Mesenchymal stem cell (in vitro differentiated cells and primary cell): ENCODE measurements at regions not wholly inside any gene's neighbourhood (a gene's known extent, or its start where the extent isn't known, plus 50 kb on each side); places are given as distances from the start of the nearest gene placed in this dataset.

ENCODE experiments used
- DNase-seq: peaks from one replicate; pipeline ENCODE4 v3.0.0-alpha.2; 2013
- H2AFZ ChIP-seq: one replicate; pipeline ENCODE4 v1.6.1; 2013; ENCODE audit warnings: low read depth, mild to moderate bottlenecking, control low read depth, inconsistent platforms, low read length, moderate library complexity
- H2AK5ac ChIP-seq: 2 replicates; pipeline ENCODE4 v1.6.1; 2013; ENCODE audit warnings: low read length, moderate library complexity, mild to moderate bottlenecking, inconsistent platforms; ENCODE audit not compliant: severe bottlenecking
- H2BK120ac ChIP-seq: one replicate; pipeline ENCODE4 v1.6.1; 2013; ENCODE audit warnings: low read depth, mild to moderate bottlenecking, inconsistent platforms, low read length, moderate library complexity
- H2BK12ac ChIP-seq, 2 experiments: one replicate each; pipeline ENCODE4 v1.6.1; 2013; ENCODE audit warnings: inconsistent platforms in 2 of 2, low read length in 2 of 2, mild to moderate bottlenecking in 2 of 2, moderate library complexity in 2 of 2, control low read depth in 1 of 2
- H2BK15ac ChIP-seq: one replicate; pipeline ENCODE4 v1.6.1; 2013; ENCODE audit warnings: mild to moderate bottlenecking, low read depth, inconsistent platforms; ENCODE audit not compliant: poor library complexity, severe bottlenecking
- H2BK5ac ChIP-seq: 2 replicates; pipeline ENCODE4 v1.6.1; 2013; ENCODE audit warnings: low read depth, mild to moderate bottlenecking, low read length, control low read depth, inconsistent platforms; ENCODE audit not compliant: poor library complexity, severe bottlenecking
- H3K14ac ChIP-seq, 2 experiments: one replicate each; pipeline ENCODE4 v1.6.1; 2013; ENCODE audit warnings: inconsistent platforms in 2 of 2, low read length in 2 of 2, control low read depth in 1 of 2, mild to moderate bottlenecking in 1 of 2, moderate library complexity in 1 of 2
- H3K18ac ChIP-seq, 2 experiments: one replicate each; pipeline ENCODE4 v1.6.1; 2013; ENCODE audit warnings: inconsistent platforms in 2 of 2, low read length in 2 of 2, control low read depth in 1 of 2, low read depth in 1 of 2, mild to moderate bottlenecking in 1 of 2
- H3K23ac ChIP-seq, 2 experiments: one replicate each; pipeline ENCODE4 v1.6.1; 2013; ENCODE audit warnings: inconsistent platforms in 2 of 2, low read length in 2 of 2, mild to moderate bottlenecking in 2 of 2, moderate library complexity in 2 of 2, control low read depth in 1 of 2
- H3K27ac ChIP-seq: 2 replicates; pipeline ENCODE4 v1.5.1; 2013; ENCODE audit warnings: mild to moderate bottlenecking, moderate library complexity, low read length, control low read depth, inconsistent platforms; ENCODE audit not compliant: poor library complexity, severe bottlenecking
- H3K27me3 ChIP-seq, 2 experiments: 2 replicates each; pipeline versions ENCODE4 v1.6.1 to v1.7.0; 2013; ENCODE audit warnings: low read length in 2 of 2, mild to moderate bottlenecking in 2 of 2, moderate library complexity in 2 of 2, control low read depth in 1 of 2, inconsistent platforms in 1 of 2; ENCODE audit not compliant: control insufficient read depth in 1 of 2, insufficient read depth in 1 of 2
- H3K36me3 ChIP-seq, 2 experiments: 2 replicates each; pipeline versions ENCODE4 v1.6.1 to v1.7.0; 2013; ENCODE audit warnings: low read length in 2 of 2, control low read depth in 1 of 2, inconsistent platforms in 1 of 2, low read depth in 1 of 2, mild to moderate bottlenecking in 1 of 2; ENCODE audit not compliant: insufficient read depth in 2 of 2, control insufficient read depth in 1 of 2
- H3K4ac ChIP-seq, 2 experiments: one replicate each; pipeline ENCODE4 v1.6.1; 2013; ENCODE audit warnings: inconsistent platforms in 2 of 2, low read length in 2 of 2, mild to moderate bottlenecking in 2 of 2, moderate library complexity in 2 of 2, control low read depth in 1 of 2, low read depth in 1 of 2
- H3K4me1 ChIP-seq: 2 replicates; pipeline ENCODE4 v1.6.1; 2013; ENCODE audit warnings: low read depth, low read length, control low read depth; ENCODE audit not compliant: control insufficient read depth, insufficient read depth
- H3K4me2 ChIP-seq: 2 replicates; pipeline ENCODE4 v1.6.1; 2013; ENCODE audit warnings: low read length, mild to moderate bottlenecking, inconsistent platforms; ENCODE audit not compliant: poor library complexity, severe bottlenecking
- H3K4me3 ChIP-seq, 2 experiments: 2 replicates each; pipeline versions ENCODE4 v1.5.1 to v1.7.0; 2013; ENCODE audit warnings: low read length in 2 of 2, mild to moderate bottlenecking in 2 of 2, control low read depth in 1 of 2, low read depth in 1 of 2; ENCODE audit not compliant: insufficient read depth in 1 of 2
- H3K79me1 ChIP-seq: replicated peaks from 2 replicates; pipeline ENCODE4 v1.6.1; 2013; ENCODE audit warnings: mild to moderate bottlenecking, control low read depth, low read length, inconsistent platforms; ENCODE audit not compliant: poor library complexity, severe bottlenecking
- H3K9ac ChIP-seq: 2 replicates; pipeline ENCODE4 v1.7.0; 2013; ENCODE audit warnings: mild to moderate bottlenecking, low read length, moderate library complexity
- H3K9me3 ChIP-seq: 2 replicates; pipeline ENCODE4 v1.7.0; 2013; ENCODE audit warnings: mild to moderate bottlenecking, low read length; ENCODE audit not compliant: control insufficient read depth
- H4K8ac ChIP-seq: one replicate; pipeline ENCODE4 v1.6.1; 2013; ENCODE audit warnings: inconsistent platforms, mild to moderate bottlenecking, low read length, moderate library complexity
- H4K91ac ChIP-seq: one replicate; pipeline ENCODE4 v1.6.1; 2013; ENCODE audit warnings: mild to moderate bottlenecking, low read length, inconsistent platforms
- WGBS: methylation state at CpG from one replicate; pipeline ENCODE4 v1.1.7; 2013; ENCODE audit warnings: mixed read lengths; 5-methylcytosine and 5-hydroxymethylcytosine counted together

DNA sequence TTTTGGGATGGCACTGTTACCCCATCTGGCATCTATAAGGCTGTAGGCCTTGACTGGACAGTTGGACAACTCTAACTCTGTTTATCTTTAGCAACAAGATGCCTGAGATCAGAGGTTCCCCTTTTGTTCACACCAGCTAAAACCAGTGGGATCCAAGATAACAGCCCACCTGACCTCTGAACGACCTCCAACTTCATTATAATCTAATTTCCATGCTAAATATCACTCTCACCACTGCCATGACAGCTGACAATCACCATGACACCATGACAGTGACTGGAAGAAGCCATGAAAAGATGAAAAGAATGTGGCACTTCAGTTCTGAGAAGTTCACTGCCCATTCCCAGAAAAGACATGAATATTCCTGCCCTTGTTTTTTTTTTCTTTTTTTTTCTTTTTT, 281.4 kb upstream of the TAC1 start:
- peaks cover 4% of the 10 kb centered on the region for H3K9me3 ChIP-seq
- H3K27me3 ChIP-seq: no peaks in the 10 kb centered on the region
- H3K4me2 ChIP-seq: no peak overlapping the region
- no peak overlapping the region for H2BK5ac ChIP-seq
- H3K4me3 ChIP-seq: no peak overlapping the region
- H3K4ac ChIP-seq: no peak overlapping the region
- no peak overlapping the region for H3K27ac ChIP-seq
- H2AFZ ChIP-seq: no peak overlapping the region
- 28% methylated on average over 1 of the region's 1 CpG for WGBS
- H4K91ac ChIP-seq: no peak overlapping the region
- H4K8ac ChIP-seq: no peak overlapping the region
- H3K79me1 ChIP-seq: no peaks in the 10 kb centered on the region
- H3K4me1 ChIP-seq: no peaks in the 10 kb centered on the region
- no peaks in the 10 kb centered on the region for H3K36me3 ChIP-seq
- H2BK12ac ChIP-seq: no peak overlapping the region
- H3K14ac ChIP-seq: no peak overlapping the region
- no peak for DNase-seq
- no peak overlapping the region for H2AK5ac ChIP-seq
- H3K18ac ChIP-seq: no peak overlapping the region
- no peak overlapping the region for H2BK120ac ChIP-seq
- H2BK15ac ChIP-seq: no peak overlapping the region
- no peak overlapping the region for H3K23ac ChIP-seq
- H3K9ac ChIP-seq: no peak overlapping the region

DNA sequence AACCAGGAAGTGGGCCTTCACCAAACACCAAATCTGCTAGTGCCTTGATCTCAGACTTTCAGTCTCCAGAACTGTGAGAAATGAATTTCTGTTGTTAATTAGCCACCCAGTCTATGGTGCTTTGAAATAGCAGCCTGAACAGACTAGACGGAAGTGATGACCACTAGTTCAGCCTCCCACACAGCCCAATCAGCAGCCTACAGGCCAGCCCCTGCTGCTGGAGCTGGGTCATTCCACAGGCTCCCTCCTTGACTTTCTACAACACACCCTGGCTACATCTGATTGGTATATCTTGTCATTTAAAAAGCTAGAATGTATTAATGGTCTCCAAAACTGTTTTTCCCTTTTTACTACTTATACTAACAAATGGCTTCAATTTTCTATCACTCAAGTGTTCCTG, 277.2 kb upstream of the TAC1 start:
- no peaks in the 10 kb centered on the region for H3K36me3 ChIP-seq
- no peak overlapping the region for H3K4me3 ChIP-seq
- H3K4me2 ChIP-seq: no peak overlapping the region
- H3K4ac ChIP-seq: no peak overlapping the region
- H3K14ac ChIP-seq: no peak overlapping the region
- H4K8ac ChIP-seq: no peak overlapping the region
- WGBS: 85% methylated on average over 1 of the region's 1 CpG
- peaks cover 10% of the 10 kb centered on the region for H3K9me3 ChIP-seq
- no peak for DNase-seq
- H3K18ac ChIP-seq: no peak overlapping the region
- no peaks in the 10 kb centered on the region for H3K79me1 ChIP-seq
- H2BK5ac ChIP-seq: no peak overlapping the region
- no peak overlapping the region for H2AFZ ChIP-seq
- H3K27me3 ChIP-seq: no peaks in the 10 kb centered on the region
- no peak overlapping the region for H2BK120ac ChIP-seq
- H2BK15ac ChIP-seq: no peak overlapping the region
- no peak overlapping the region for H3K9ac ChIP-seq
- no peak overlapping the region for H3K23ac ChIP-seq
- no peak overlapping the region for H4K91ac ChIP-seq
- H3K4me1 ChIP-seq: no peaks in the 10 kb centered on the region
- H2BK12ac ChIP-seq: no peak overlapping the region
- no peak overlapping the region for H3K27ac ChIP-seq
- H2AK5ac ChIP-seq: no peak overlapping the region

DNA sequence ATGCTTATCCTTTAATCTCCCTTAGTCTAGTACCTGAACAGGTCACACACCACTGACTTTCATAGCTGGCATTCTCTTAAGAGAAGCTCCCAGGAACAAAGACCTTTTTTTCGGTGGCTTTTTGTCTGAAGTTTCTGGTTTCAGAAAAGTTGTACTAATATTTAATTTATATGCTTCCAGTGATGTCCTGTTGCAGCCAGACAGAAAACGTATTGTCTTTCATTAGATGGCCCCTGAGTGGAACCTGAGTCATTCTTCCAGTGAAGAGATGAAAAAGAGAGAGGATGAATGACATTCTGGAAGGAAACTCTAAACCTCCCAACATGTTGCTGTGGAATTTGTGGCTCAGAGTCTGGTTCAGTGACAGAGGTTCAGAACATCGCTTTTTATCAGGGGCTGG, 274.8 kb upstream of the TAC1 start:
- H3K9me3 ChIP-seq: peaks cover 10% of the 10 kb centered on the region
- H3K36me3 ChIP-seq: no peaks in the 10 kb centered on the region
- no peak overlapping the region for H3K4me3 ChIP-seq
- no peak overlapping the region for H4K91ac ChIP-seq
- no peaks in the 10 kb centered on the region for H3K27me3 ChIP-seq
- H2BK12ac ChIP-seq: no peak overlapping the region
- H4K8ac ChIP-seq: no peak overlapping the region
- no peak for DNase-seq
- no peaks in the 10 kb centered on the region for H3K79me1 ChIP-seq
- H2BK15ac ChIP-seq: no peak overlapping the region
- 69% methylated on average over 3 of the region's 3 CpGs for WGBS
- no peak overlapping the region for H3K27ac ChIP-seq
- no peak overlapping the region for H2AFZ ChIP-seq
- H2BK120ac ChIP-seq: no peak overlapping the region
- H3K9ac ChIP-seq: no peak overlapping the region
- no peak overlapping the region for H3K4ac ChIP-seq
- no peak overlapping the region for H3K14ac ChIP-seq
- H2AK5ac ChIP-seq: no peak overlapping the region
- no peak overlapping the region for H3K23ac ChIP-seq
- no peak overlapping the region for H3K4me2 ChIP-seq
- no peaks in the 10 kb centered on the region for H3K4me1 ChIP-seq
- no peak overlapping the region for H2BK5ac ChIP-seq
- no peak overlapping the region for H3K18ac ChIP-seq

DNA sequence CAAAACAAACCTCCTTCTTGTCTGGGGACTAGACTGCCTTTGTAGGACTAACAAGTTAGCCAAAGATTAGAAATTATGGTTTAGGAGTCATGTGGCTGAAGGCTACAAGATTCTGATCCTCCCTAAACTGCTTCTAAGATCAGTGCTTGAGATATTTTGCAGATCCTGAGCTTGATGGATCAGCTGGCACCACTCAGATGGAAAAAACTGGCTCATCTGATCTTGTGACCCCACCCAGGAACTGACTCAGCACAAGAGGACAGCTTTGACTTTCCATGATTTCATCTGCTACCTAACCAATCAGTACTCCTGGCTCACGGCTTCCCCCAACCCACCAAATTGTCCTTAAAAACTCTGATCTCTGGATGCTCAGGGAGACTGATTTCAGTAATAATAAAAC, 271.5 kb upstream of the TAC1 start:
- Histone ChIP-seq H2BK15ac (no peak overlapping the region), H4K91ac (no peak overlapping the region), H2AK5ac (no peak overlapping the region), H3K27me3 (no peaks in the 10 kb centered on the region), H3K79me1 (no peaks in the 10 kb centered on the region), H2AFZ (no peak overlapping the region), H3K36me3 (no peaks in the 10 kb centered on the region), H3K27ac (no peak overlapping the region), H2BK5ac (no peak overlapping the region), H2BK12ac (no peak overlapping the region), H3K23ac (no peak overlapping the region), H3K14ac (no peak overlapping the region), H3K4me3 (no peak overlapping the region), H3K4me2 (no peak overlapping the region), H3K4ac (no peak overlapping the region), H3K9ac (no peak overlapping the region), H3K18ac (no peak overlapping the region), H3K9me3 (peaks cover 10% of the 10 kb centered on the region), H3K4me1 (no peaks in the 10 kb centered on the region), H4K8ac (no peak overlapping the region), H2BK120ac (no peak overlapping the region)
- WGBS: 47% methylated on average over 1 of the region's 1 CpG
- no peak for DNase-seq
